ENCODE measurements at regions not wholly inside any gene's neighbourhood (a gene's known extent, or its start where the extent isn't known, plus 50 kb on each side); places are given as distances from the start of the nearest gene placed in this dataset.
A peak's percentile ranks its signal among the peaks of the same experiment; 100 is the strongest.

- H3K27me3 Mint-ChIP-seq, result no peaks in the 10 kb centered on the region
- no peak overlapping the region for H3K4me3 Mint-ChIP-seq
- no peaks in the 10 kb centered on the region for H3K4me1 Mint-ChIP-seq
- H3K27ac Mint-ChIP-seq, result no peak overlapping the region
- peaks cover 0 to 2% (median 0%) of the 10 kb centered on the region in 3 donors for H3K9me3 Mint-ChIP-seq
- no peaks in the 10 kb centered on the region for H3K36me3 Mint-ChIP-seq
These were observed 1083.9 kb downstream of the BRD1 start for GRCh38 chr22:48743601-48744282.

DNA sequence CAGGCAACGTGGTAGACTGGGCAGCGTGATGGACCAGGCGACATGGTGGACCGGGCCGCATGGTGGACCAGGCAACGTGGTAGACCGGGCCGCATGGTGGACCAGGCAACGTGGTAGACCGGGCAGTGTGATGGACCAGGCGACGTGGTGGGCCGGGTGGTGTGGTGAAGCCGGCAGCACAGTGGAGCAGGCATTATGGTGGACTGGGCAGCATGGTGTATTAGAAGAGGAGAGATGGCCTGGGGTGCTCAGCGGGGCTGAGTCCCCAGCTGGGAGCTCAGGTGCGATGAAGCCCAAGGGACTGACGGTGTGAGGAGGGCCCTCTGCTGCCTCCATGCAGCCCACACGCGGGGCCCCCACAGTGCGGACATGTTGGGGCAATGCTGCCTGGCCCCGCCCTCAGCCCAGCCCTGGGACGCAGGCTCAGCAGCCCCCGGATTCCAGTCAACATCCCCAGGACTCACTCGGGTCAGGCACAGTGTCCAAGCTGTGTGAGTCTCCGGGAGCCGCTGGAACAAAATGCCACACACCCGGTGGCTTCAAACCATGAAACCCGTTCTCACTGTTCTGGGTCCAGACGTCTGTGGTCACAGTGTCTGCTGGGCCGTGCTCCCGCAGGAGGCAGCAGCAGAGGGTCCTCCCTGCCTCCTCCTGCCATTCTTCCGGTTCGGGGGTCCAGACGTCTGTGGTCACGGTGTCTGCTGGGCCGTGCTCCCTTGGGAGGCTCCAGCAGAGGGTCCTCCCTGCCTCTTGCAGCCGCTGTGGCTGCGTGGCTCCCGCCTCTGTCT is 1084.9 kb downstream of the BRD1 start:
- Mint-ChIP-seq H3K9me3 (peaks cover 0 to 3% (median 2%) of the 10 kb centered on the region in 3 donors), H3K27me3 (no peaks in the 10 kb centered on the region), H3K36me3 (no peaks in the 10 kb centered on the region), H3K27ac (no peak overlapping the region), H3K4me1 (no peaks in the 10 kb centered on the region), H3K4me3 (no peak overlapping the region)

GRCh38 chr22:48742191-48742555 is 1085.5 kb downstream of the BRD1 start:
- Mint-ChIP-seq H3K9me3 (peaks cover 0 to 3% (median 2%) of the 10 kb centered on the region in 3 donors), H3K4me3 (no peak overlapping the region), H3K27me3 (no peaks in the 10 kb centered on the region)

GRCh38 chr22:48741540-48741939 is 1086.1 kb downstream of the BRD1 start:
- Mint-ChIP-seq H3K27me3 (no peaks in the 10 kb centered on the region), H3K9me3 (peaks cover 0 to 3% (median 2%) of the 10 kb centered on the region in 3 donors), H3K36me3 (no peaks in the 10 kb centered on the region), H3K27ac (no peak overlapping the region), H3K4me3 (no peak overlapping the region), H3K4me1 (no peaks in the 10 kb centered on the region)

More at GRCh38 chr22:48742191-48742555, 1085.5 kb downstream of the BRD1 start:
- Mint-ChIP-seq H3K36me3 (no peaks in the 10 kb centered on the region), H3K4me1 (no peaks in the 10 kb centered on the region), H3K27ac (no peak overlapping the region)

GRCh38 chr22:48740731-48741405 is 1086.8 kb downstream of the BRD1 start:
- Mint-ChIP-seq H3K27ac (no peak overlapping the region), H3K9me3 (peaks cover 0 to 3% (median 2%) of the 10 kb centered on the region in 3 donors), H3K4me1 (no peaks in the 10 kb centered on the region), H3K4me3 (no peak overlapping the region), H3K27me3 (no peaks in the 10 kb centered on the region), H3K36me3 (no peaks in the 10 kb centered on the region)

- Mint-ChIP-seq H3K9me3 (peaks cover 0 to 3% (median 2%) of the 10 kb centered on the region in 3 donors), H3K27me3 (no peaks in the 10 kb centered on the region), H3K4me3 (no peak overlapping the region), H3K4me1 (no peaks in the 10 kb centered on the region), H3K36me3 (no peaks in the 10 kb centered on the region), H3K27ac (no peak overlapping the region)
These were observed 1087.5 kb downstream of the BRD1 start for GRCh38 chr22:48740086-48740730.

DNA sequence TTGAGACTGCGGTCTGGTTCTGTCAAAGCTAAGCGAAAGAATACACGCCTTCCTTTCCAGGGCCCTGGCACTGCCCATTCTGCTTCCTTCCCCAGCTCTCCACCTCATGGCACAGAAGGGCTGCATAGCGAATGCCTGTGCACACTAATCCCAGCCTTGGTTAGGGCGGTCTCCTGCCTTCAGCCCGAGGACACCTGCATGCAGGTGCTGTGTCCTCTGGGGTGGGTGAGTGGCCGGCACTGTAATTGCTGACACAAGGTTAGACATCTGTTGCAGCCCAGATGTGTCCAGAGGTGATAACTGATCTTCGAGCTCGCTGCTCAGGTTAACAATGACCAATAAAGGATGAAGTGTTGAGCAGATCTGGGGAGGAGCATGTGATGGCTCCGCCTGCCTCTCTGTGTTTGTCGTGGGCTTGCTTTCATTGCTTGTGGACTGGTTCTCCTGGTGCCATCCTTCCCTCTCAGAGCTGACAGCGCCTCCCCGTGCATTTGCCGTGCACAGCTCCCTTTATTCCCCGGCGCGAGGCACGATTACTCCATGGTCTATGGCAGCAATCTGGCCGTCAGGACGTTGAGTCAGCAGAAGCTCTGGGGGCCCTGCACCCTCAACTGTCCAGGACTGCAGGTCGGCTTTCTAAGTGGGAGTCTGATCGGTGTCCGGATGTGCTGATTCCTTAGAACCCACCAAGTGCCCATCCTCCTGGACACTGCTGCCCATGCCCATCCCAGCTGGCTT is 1088.2 kb downstream of the BRD1 start:
- Mint-ChIP-seq H3K9me3 (peaks cover 0 to 3% (median 3%) of the 10 kb centered on the region in 3 donors), H3K4me1 (no peaks in the 10 kb centered on the region), H3K27ac (no peak overlapping the region), H3K4me3 (no peak overlapping the region), H3K27me3 (no peaks in the 10 kb centered on the region), H3K36me3 (no peaks in the 10 kb centered on the region)

- H3K9me3 Mint-ChIP-seq, result peaks cover 0 to 3% (median 3%) of the 10 kb centered on the region in 3 donors
- H3K27me3 Mint-ChIP-seq, result no peaks in the 10 kb centered on the region
- H3K36me3 Mint-ChIP-seq, result no peaks in the 10 kb centered on the region
- H3K4me1 Mint-ChIP-seq, result no peaks in the 10 kb centered on the region
- no peak overlapping the region for H3K4me3 Mint-ChIP-seq
- H3K27ac Mint-ChIP-seq, result peak overlapping the region in 1 of 3 donors; percentile 53
These were observed 1089.3 kb downstream of the BRD1 start for GRCh38 chr22:48738204-48738980.

- no peaks in the 10 kb centered on the region for H3K4me1 Mint-ChIP-seq
- H3K4me3 Mint-ChIP-seq, result no peak overlapping the region
- H3K36me3 Mint-ChIP-seq, result no peaks in the 10 kb centered on the region
- no peaks in the 10 kb centered on the region for H3K27me3 Mint-ChIP-seq
- peaks cover 0 to 5% (median 3%) of the 10 kb centered on the region in 3 donors for H3K9me3 Mint-ChIP-seq
- peak overlapping the region in 1 of 3 donors; percentile 53 for H3K27ac Mint-ChIP-seq
These were observed 1090.0 kb downstream of the BRD1 start for GRCh38 chr22:48737461-48738203.

GRCh38 chr22:48736593-48737460 is 1090.8 kb downstream of the BRD1 start:
- H3K36me3 Mint-ChIP-seq, result no peaks in the 10 kb centered on the region
- H3K4me3 Mint-ChIP-seq, result no peak overlapping the region
- peaks cover 0 to 8% (median 3%) of the 10 kb centered on the region in 3 donors for H3K9me3 Mint-ChIP-seq
- no peak overlapping the region for H3K27ac Mint-ChIP-seq
- H3K4me1 Mint-ChIP-seq, result no peaks in the 10 kb centered on the region
- no peaks in the 10 kb centered on the region for H3K27me3 Mint-ChIP-seq

DNA sequence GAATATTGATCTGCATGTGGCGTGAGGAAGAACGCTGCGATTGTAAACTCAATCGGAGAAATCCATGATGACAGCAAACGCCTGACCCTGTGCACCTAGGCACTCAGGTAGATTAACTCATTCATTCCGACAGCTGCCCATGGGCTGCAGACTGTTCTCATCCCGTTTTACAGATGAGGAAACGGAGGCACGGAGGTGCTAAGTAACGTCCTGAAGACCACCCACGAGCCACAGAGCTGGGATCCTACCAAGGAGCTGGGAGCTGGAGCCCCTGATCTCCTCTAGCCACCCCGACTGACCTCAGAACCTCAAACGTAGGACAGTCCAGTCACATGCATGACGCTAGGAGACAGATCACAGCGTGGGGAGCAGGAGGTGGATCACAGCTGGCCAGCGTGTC is 1092.7 kb downstream of the BRD1 start:
- H3K27me3 Mint-ChIP-seq, result no peaks in the 10 kb centered on the region
- H3K4me1 Mint-ChIP-seq, result no peaks in the 10 kb centered on the region
- no peak overlapping the region for H3K4me3 Mint-ChIP-seq
- H3K27ac Mint-ChIP-seq, result no peak overlapping the region
- no peaks in the 10 kb centered on the region for H3K36me3 Mint-ChIP-seq
- H3K9me3 Mint-ChIP-seq, result peaks cover 0 to 12% (median 7%) of the 10 kb centered on the region in 3 donors

GRCh38 chr22:48734359-48734758 is 1093.3 kb downstream of the BRD1 start:
- no peaks in the 10 kb centered on the region for H3K27me3 Mint-ChIP-seq

More at GRCh38 chr22:48734359-48734758, 1093.3 kb downstream of the BRD1 start:
- Mint-ChIP-seq H3K4me1 (no peaks in the 10 kb centered on the region), H3K4me3 (no peak overlapping the region), H3K9me3 (peaks cover 0 to 12% (median 7%) of the 10 kb centered on the region in 3 donors), H3K36me3 (no peaks in the 10 kb centered on the region), H3K27ac (no peak overlapping the region)
